Endothelial cell of umbilical vein (primary cell): ENCODE measurements at regions not wholly inside any gene's neighbourhood (a gene's known extent, or its start where the extent isn't known, plus 50 kb on each side); places are given as distances from the start of the nearest gene placed in this dataset.

Source experiments
- BruUV-seq: library from RNA; stranded (reverse); fragments of 400-500 nt; replicated peaks from 2 replicates; lab custom pipeline; 2021; lab: Mats Ljungman, UMichigan
- CTCF ChIA-PET: fragments of 300-600, 350-600 bp; sonication (Branson Sonifier 250); formaldehyde crosslinking; loops from one replicate; lab custom pipeline; 2021; ENCODE audit warnings: antibody characterized with exemption, inconsistent platforms; lab: Charles Lee
- POLR2A ChIA-PET: fragments of 300-600, 350-600 bp; sonication (Branson Sonifier 250); formaldehyde crosslinking; loops from one replicate; lab custom pipeline; 2021; ENCODE audit warnings: antibody characterized with exemption, inconsistent platforms; lab: Charles Lee
- DNase-seq: peaks from one replicate; pipeline ENCODE4 v3.0.0-alpha.2; 2011; ENCODE audit warnings: low read depth, low spot score
- FAIRE-seq: peaks from 2 replicates; lab custom pipeline; 2011; peaks lifted over from hg19 to GRCh38; lab: Jason Lieb, UNC
- H2AFZ ChIP-seq: 2 replicates; pipeline ENCODE4 v1.6.0; 2012; ENCODE audit warnings: low read depth, low read length, control low read depth, inconsistent platforms
- H3K27ac ChIP-seq: 2 replicates; pipeline ENCODE4 v1.5.1; 2011; ENCODE audit warnings: low read depth, mild to moderate bottlenecking, control low read depth, low read length, moderate library complexity; ENCODE audit not compliant: insufficient read depth
- H3K27me3 ChIP-seq, 2 experiments: 2 replicates each; pipeline versions ENCODE4 v1.6.0 to v1.6.1; 2011; ENCODE audit warnings: low read length in 2 of 2, mixed read lengths in 1 of 2; ENCODE audit not compliant: control insufficient read depth in 2 of 2, insufficient read depth in 2 of 2
- H3K36me3 ChIP-seq, 2 experiments: 2 replicates in 1 of 2; 3 replicates in 1 of 2; pipeline ENCODE4 v1.5.1; 2011; ENCODE audit warnings: low read length in 2 of 2, mild to moderate bottlenecking in 1 of 2, moderate library complexity in 1 of 2; ENCODE audit not compliant: control insufficient read depth in 2 of 2, insufficient read depth in 2 of 2; ENCODE audit errors: extremely low read depth in 1 of 2
- H3K4me1 ChIP-seq: 3 replicates; pipeline ENCODE4 v1.5.1; 2011; ENCODE audit warnings: mild to moderate bottlenecking, low read length; ENCODE audit not compliant: control insufficient read depth, insufficient read depth; ENCODE audit errors: extremely low read depth
- H3K4me2 ChIP-seq: 2 replicates; pipeline ENCODE4 v1.6.1; 2011; ENCODE audit warnings: low read length, control low read depth, mixed read lengths; ENCODE audit not compliant: insufficient read depth
- H3K4me3 ChIP-seq, 3 experiments: fragments of 200-600 bp in 1 of 3; sonication (generic), shearing (Covaris generic) in 1 of 3; replicated peaks in 1 of 3; 2 replicates each; pipeline ENCODE4 v1.5.1; 2011 to 2016; ENCODE audit warnings: control low read depth in 3 of 3, low read length in 3 of 3, mild to moderate bottlenecking in 2 of 3, inconsistent platforms in 1 of 3, low read depth in 1 of 3, moderate library complexity in 1 of 3; ENCODE audit not compliant: insufficient read depth in 1 of 3
- H3K79me2 ChIP-seq: 2 replicates; pipeline ENCODE4 v1.6.0; 2012; ENCODE audit warnings: low read length, inconsistent platforms; ENCODE audit not compliant: control insufficient read depth, insufficient read depth
- H3K9ac ChIP-seq: replicated peaks from 2 replicates; pipeline ENCODE3; 2011; ENCODE audit warnings: low read length, control low read depth; ENCODE audit not compliant: insufficient read depth; ENCODE audit errors: extremely low read depth
- H3K9me1 ChIP-seq: replicated peaks from 3 replicates; pipeline ENCODE4 v1.6.0; 2011; ENCODE audit warnings: mild to moderate bottlenecking, low read length; ENCODE audit not compliant: control insufficient read depth, insufficient read depth; ENCODE audit errors: extremely low read depth
- H3K9me3 ChIP-seq: replicated peaks from 2 replicates; pipeline ENCODE4 v1.5.1; 2012; ENCODE audit warnings: low read length, inconsistent platforms; ENCODE audit not compliant: control insufficient read depth, insufficient read depth
- H4K20me1 ChIP-seq: replicated peaks from 2 replicates; pipeline ENCODE3; 2011; ENCODE audit warnings: mild to moderate bottlenecking, low read length; ENCODE audit not compliant: control insufficient read depth, insufficient read depth; ENCODE audit errors: extremely low read depth
- EZH2 ChIP-seq: IDR thresholded peaks from 2 replicates; pipeline ENCODE4 v1.6.1; 2012; ENCODE audit warnings: borderline replicate concordance, low read depth, mild to moderate bottlenecking, moderate library complexity, low read length, inconsistent platforms; ENCODE audit not compliant: severe bottlenecking
- FOS ChIP-seq: IDR thresholded peaks from 2 replicates; pipeline ENCODE4 v1.6.1; 2011; ENCODE audit warnings: mild to moderate bottlenecking, low read length, moderate library complexity, borderline replicate concordance; ENCODE audit not compliant: insufficient read depth
- GATA2 ChIP-seq: IDR thresholded peaks from 2 replicates; pipeline ENCODE4 v1.7.0; 2011; ENCODE audit warnings: low read depth, mild to moderate bottlenecking, moderate library complexity, mixed read lengths, low read length; ENCODE audit not compliant: insufficient read length, insufficient read depth
- JUN ChIP-seq: IDR thresholded peaks from 2 replicates; pipeline ENCODE4 v1.6.1; 2011; ENCODE audit warnings: borderline replicate concordance, low read depth; ENCODE audit not compliant: insufficient read length, insufficient read depth
- MYC ChIP-seq: IDR thresholded peaks from one replicate; pipeline ENCODE4 v1.6.1; 2011; ENCODE audit warnings: mild to moderate bottlenecking, low read depth, low read length
- POLR2A ChIP-seq: IDR thresholded peaks from 2 replicates; pipeline ENCODE4 v1.6.1; 2012; ENCODE audit warnings: low read depth, mild to moderate bottlenecking, control low read depth, low read length
- POLR2AphosphoS5 ChIP-seq: IDR thresholded peaks from 2 replicates; pipeline ENCODE4 v1.6.1; 2012; ENCODE audit warnings: low read depth, mild to moderate bottlenecking, control low read depth, low read length, moderate library complexity; ENCODE audit not compliant: insufficient read depth
- dilution Hi-C: fragments of 300-500 bp; cut with MboI; formaldehyde crosslinking; loops from one replicate; pipeline ENCODE4 v1.15.0; 2019; ENCODE audit warnings: low sequenced_read_pairs; ENCODE audit not compliant: extremely low pct_ligation_motif_present
- intact Hi-C: fragments of 100-400 bp; cut with micrococcal nuclease; formaldehyde crosslinking; loops from one replicate; pipeline ENCODE4 v1.10.0; 2022
- TF ChIP-seq, protein P1 (sequence below), 2 donors: IDR thresholded peaks; 1 replicate in 1 of 2; 2 replicates in 1 of 2; pipeline ENCODE4 v1.5.1; 2011; ENCODE audit warnings: low read length in 2 of 2, mild to moderate bottlenecking in 2 of 2, moderate library complexity in 2 of 2, control low read depth in 1 of 2, inconsistent platforms in 1 of 2, low read depth in 1 of 2; ENCODE audit not compliant: insufficient read depth in 1 of 2; ENCODE audit errors: extremely low read depth in 1 of 2
- TF ChIP-seq, protein P2 (sequence below): IDR thresholded peaks from 2 replicates; pipeline ENCODE4 v1.6.1; 2011; ENCODE audit not compliant: insufficient read depth, insufficient read length

DNA sequence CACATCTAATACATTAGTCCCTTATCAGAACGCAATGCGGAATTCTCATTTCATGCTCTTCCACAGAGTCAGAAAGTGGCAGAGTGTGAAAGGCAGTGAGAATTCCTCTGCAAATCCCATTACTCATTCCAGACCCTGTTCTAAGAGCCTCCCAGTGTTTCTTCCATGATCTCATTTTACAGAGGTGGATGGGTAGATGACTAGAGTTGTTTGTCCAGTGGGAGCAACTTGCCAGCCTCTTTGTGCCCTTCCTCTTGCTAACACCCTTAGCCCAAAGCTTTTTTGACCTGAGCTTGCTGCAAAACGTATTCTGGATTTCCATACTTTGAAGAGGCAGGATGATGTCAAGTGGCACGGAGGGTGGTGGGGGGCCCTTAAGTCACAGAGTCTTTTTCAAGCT lies 467.7 kb upstream of the RGPD4 start:
- Histone ChIP-seq H2AFZ (no peak overlapping the region), H3K9me1 (no peaks in the 10 kb centered on the region), H3K9me3 (peaks cover 3% of the 10 kb centered on the region), H3K27me3 (no peaks in the 10 kb centered on the region), H3K4me2 (no peak overlapping the region), H3K79me2 (no peaks in the 10 kb centered on the region), H3K9ac (no peak overlapping the region), H3K4me1 (no peaks in the 10 kb centered on the region), H4K20me1 (no peaks in the 10 kb centered on the region), H3K27ac (no peak overlapping the region), H3K36me3 (no peaks in the 10 kb centered on the region), H3K4me3 (no peak overlapping the region)
- intact Hi-C loops (no loop called here), dilution Hi-C loops (no loop called here)
- BruUV-seq, result no TSS peak
- FAIRE-seq (no peak), DNase-seq (no peak)
- ChIA-PET CTCF (no interaction called here), POLR2A (no interaction called here)
- TF ChIP-seq GATA2 (no peak), POLR2A (no peak), MYC (no peak), EZH2 (no peak), JUN (no peak), POLR2AphosphoS5 (no peak), FOS (no peak)
- TF ChIP-seq, protein P1, sequence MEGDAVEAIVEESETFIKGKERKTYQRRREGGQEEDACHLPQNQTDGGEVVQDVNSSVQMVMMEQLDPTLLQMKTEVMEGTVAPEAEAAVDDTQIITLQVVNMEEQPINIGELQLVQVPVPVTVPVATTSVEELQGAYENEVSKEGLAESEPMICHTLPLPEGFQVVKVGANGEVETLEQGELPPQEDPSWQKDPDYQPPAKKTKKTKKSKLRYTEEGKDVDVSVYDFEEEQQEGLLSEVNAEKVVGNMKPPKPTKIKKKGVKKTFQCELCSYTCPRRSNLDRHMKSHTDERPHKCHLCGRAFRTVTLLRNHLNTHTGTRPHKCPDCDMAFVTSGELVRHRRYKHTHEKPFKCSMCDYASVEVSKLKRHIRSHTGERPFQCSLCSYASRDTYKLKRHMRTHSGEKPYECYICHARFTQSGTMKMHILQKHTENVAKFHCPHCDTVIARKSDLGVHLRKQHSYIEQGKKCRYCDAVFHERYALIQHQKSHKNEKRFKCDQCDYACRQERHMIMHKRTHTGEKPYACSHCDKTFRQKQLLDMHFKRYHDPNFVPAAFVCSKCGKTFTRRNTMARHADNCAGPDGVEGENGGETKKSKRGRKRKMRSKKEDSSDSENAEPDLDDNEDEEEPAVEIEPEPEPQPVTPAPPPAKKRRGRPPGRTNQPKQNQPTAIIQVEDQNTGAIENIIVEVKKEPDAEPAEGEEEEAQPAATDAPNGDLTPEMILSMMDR (IDR thresholded peaks at IDR 0.05; ENCODE audit: extremely low read depth in 1 of 2, insufficient read depth in 1 of 2, low read depth in 1 of 2, low read length in 2 of 2), result no peak
- TF ChIP-seq, protein P2, sequence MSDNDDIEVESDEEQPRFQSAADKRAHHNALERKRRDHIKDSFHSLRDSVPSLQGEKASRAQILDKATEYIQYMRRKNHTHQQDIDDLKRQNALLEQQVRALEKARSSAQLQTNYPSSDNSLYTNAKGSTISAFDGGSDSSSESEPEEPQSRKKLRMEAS, result no peak
